Skeletal muscle tissue (tissue), 3 donors: ENCODE measurements at regions not wholly inside any gene's neighbourhood (a gene's known extent, or its start where the extent isn't known, plus 50 kb on each side); places are given as distances from the start of the nearest gene placed in this dataset.
"Not testable (repeated sequence)": the region's sequence is repeated elsewhere in the genome, so short reads cannot be mapped to it uniquely, and the experiment has no call there.

Source experiments
- H3K27ac ChIP-seq: one replicate; pipeline ENCODE4 v1.7.0; 2013; ENCODE audit warnings: mild to moderate bottlenecking, low read depth, low read length, inconsistent platforms
- H3K27me3 ChIP-seq, 3 donors: one replicate each; pipeline ENCODE4 v1.7.0; 2013; ENCODE audit warnings: low read length in 3 of 3; ENCODE audit not compliant: control insufficient read depth in 3 of 3, insufficient read depth in 3 of 3
- H3K36me3 ChIP-seq, 3 donors: one replicate each; pipeline ENCODE4 v1.7.0; 2013; ENCODE audit warnings: low read length in 3 of 3; ENCODE audit not compliant: control insufficient read depth in 3 of 3, insufficient read depth in 3 of 3
- H3K4me1 ChIP-seq, 3 donors: one replicate each; pipeline ENCODE4 v1.7.0; 2013; ENCODE audit warnings: low read length in 3 of 3, mild to moderate bottlenecking in 3 of 3; ENCODE audit not compliant: control insufficient read depth in 3 of 3, insufficient read depth in 3 of 3
- H3K4me3 ChIP-seq, 3 donors: one replicate each; pipeline ENCODE4 v1.7.0; 2013; ENCODE audit warnings: low read length in 3 of 3
- H3K9ac ChIP-seq, 3 donors: one replicate each; pipeline ENCODE4 v1.7.0; 2013; ENCODE audit warnings: low read length in 3 of 3, mild to moderate bottlenecking in 3 of 3, moderate library complexity in 2 of 3, low read depth in 1 of 3
- H3K9me3 ChIP-seq, 3 donors: one replicate each; pipeline ENCODE4 v1.7.0; 2013; ENCODE audit warnings: low read length in 3 of 3; ENCODE audit not compliant: control insufficient read depth in 3 of 3
- donor health status: Osteomylitis.

GRCh38 chr6:166253778-166254204 lies 54.4 kb downstream of the PRR18 start:
- Histone ChIP-seq H3K4me3 (no peak overlapping the region), H3K27ac (no peak overlapping the region), H3K9ac (peak overlapping the region in 1 of 3 donors; percentile 10), H3K27me3 (peaks cover 22 to 33% (median 25%) of the 10 kb centered on the region in 3 donors), H3K36me3 (no peaks in the 10 kb centered on the region), H3K9me3 (no peaks in the 10 kb centered on the region), H3K4me1 (peaks cover 0 to 6% (median 0%) of the 10 kb centered on the region in 3 donors)

GRCh38 chr6:166253281-166253681 lies 54.9 kb downstream of the PRR18 start:
- Histone ChIP-seq H3K36me3 (no peaks in the 10 kb centered on the region), H3K4me3 (peak overlapping the region in 2 of 3 donors; percentile 31 to 38), H3K9me3 (no peaks in the 10 kb centered on the region), H3K9ac (peak overlapping the region in 1 of 3 donors; percentile 10), H3K27me3 (peaks cover 22 to 33% (median 25%) of the 10 kb centered on the region in 3 donors), H3K27ac (no peak overlapping the region), H3K4me1 (peaks cover 0 to 6% (median 0%) of the 10 kb centered on the region in 3 donors)

GRCh38 chr6:166252601-166253000 lies 55.6 kb downstream of the PRR18 start:
- no peaks in the 10 kb centered on the region for H3K36me3 ChIP-seq
- no peaks in the 10 kb centered on the region for H3K9me3 ChIP-seq
- peaks cover 17 to 27% (median 25%) of the 10 kb centered on the region in 3 donors for H3K27me3 ChIP-seq
- peaks cover 0 to 6% (median 0%) of the 10 kb centered on the region in 3 donors for H3K4me1 ChIP-seq
- H3K27ac ChIP-seq, result no peak overlapping the region
- H3K4me3 ChIP-seq, result no peak overlapping the region
- H3K9ac ChIP-seq, result no peak overlapping the region

- H3K4me1 ChIP-seq, result peaks cover 0 to 6% (median 0%) of the 10 kb centered on the region in 3 donors
- no peaks in the 10 kb centered on the region for H3K9me3 ChIP-seq
- H3K27ac ChIP-seq, result no peak overlapping the region
- H3K4me3 ChIP-seq, result no peak overlapping the region
- H3K27me3 ChIP-seq, result peaks cover 17 to 25% (median 25%) of the 10 kb centered on the region in 3 donors
- no peaks in the 10 kb centered on the region for H3K36me3 ChIP-seq
- no peak overlapping the region for H3K9ac ChIP-seq
Observed at GRCh38 chr6:166251655-166252054, 56.5 kb downstream of the PRR18 start.

- Histone ChIP-seq H3K27me3 (peaks cover 17 to 25% (median 21%) of the 10 kb centered on the region in 3 donors), H3K4me1 (peaks cover 0 to 6% (median 0%) of the 10 kb centered on the region in 3 donors), H3K9ac (no peak overlapping the region), H3K36me3 (no peaks in the 10 kb centered on the region), H3K27ac (no peak overlapping the region), H3K9me3 (no peaks in the 10 kb centered on the region), H3K4me3 (no peak overlapping the region)
Observed at GRCh38 chr6:166251211-166251610, 57.0 kb downstream of the PRR18 start.

GRCh38 chr6:166249061-166249785 lies 59.0 kb downstream of the PRR18 start:
- not testable (repeated sequence) for H3K9me3 ChIP-seq, H3K4me3 ChIP-seq, H3K9ac ChIP-seq, H3K4me1 ChIP-seq, H3K27ac ChIP-seq, H3K36me3 ChIP-seq
- peaks cover 13 to 22% (median 16%) of the 10 kb centered on the region in 3 donors for H3K27me3 ChIP-seq

GRCh38 chr6:166245148-166245547 lies 63.0 kb downstream of the PRR18 start:
- Histone ChIP-seq H3K27ac (no peak overlapping the region), H3K4me1 (no peaks in the 10 kb centered on the region), H3K36me3 (no peaks in the 10 kb centered on the region), H3K4me3 (no peak overlapping the region), H3K9me3 (no peaks in the 10 kb centered on the region), H3K9ac (no peak overlapping the region), H3K27me3 (peaks cover 0 to 27% (median 13%) of the 10 kb centered on the region in 3 donors)

GRCh38 chr6:166244353-166245045 lies 63.7 kb downstream of the PRR18 start:
- no peak overlapping the region for H3K9ac ChIP-seq
- no peak overlapping the region for H3K27ac ChIP-seq
- H3K36me3 ChIP-seq, result no peaks in the 10 kb centered on the region
- no peaks in the 10 kb centered on the region for H3K4me1 ChIP-seq
- no peak overlapping the region for H3K4me3 ChIP-seq
- peaks cover 0 to 27% (median 14%) of the 10 kb centered on the region in 3 donors for H3K27me3 ChIP-seq
- no peaks in the 10 kb centered on the region for H3K9me3 ChIP-seq

GRCh38 chr6:166242888-166243287 lies 65.3 kb downstream of the PRR18 start:
- Histone ChIP-seq H3K9me3 (no peaks in the 10 kb centered on the region), H3K27ac (no peak overlapping the region), H3K27me3 (peaks cover 4 to 27% (median 14%) of the 10 kb centered on the region in 3 donors)

GRCh38 chr6:166241974-166242373 lies 66.2 kb downstream of the PRR18 start:
- H3K27me3 ChIP-seq, result peaks cover 4 to 27% (median 16%) of the 10 kb centered on the region in 3 donors

More at GRCh38 chr6:166242888-166243287, 65.3 kb downstream of the PRR18 start:
- no peaks in the 10 kb centered on the region for H3K4me1 ChIP-seq
- no peak overlapping the region for H3K4me3 ChIP-seq
- no peaks in the 10 kb centered on the region for H3K36me3 ChIP-seq
- no peak overlapping the region for H3K9ac ChIP-seq

More at GRCh38 chr6:166241974-166242373, 66.2 kb downstream of the PRR18 start:
- Histone ChIP-seq H3K36me3 (no peaks in the 10 kb centered on the region), H3K9me3 (no peaks in the 10 kb centered on the region), H3K9ac (no peak overlapping the region), H3K4me1 (no peaks in the 10 kb centered on the region), H3K4me3 (no peak overlapping the region), H3K27ac (no peak overlapping the region)
